Activated T-cell treated with anti-CD3 and anti-CD28 coated beads for 4 hours (primary cell): ENCODE measurements at regions not wholly inside any gene's neighbourhood (a gene's known extent, or its start where the extent isn't known, plus 50 kb on each side); places are given as distances from the start of the nearest gene placed in this dataset.
"Not testable (repeated sequence)": the region's sequence is repeated elsewhere in the genome, so short reads cannot be mapped to it uniquely, and the experiment has no call there.

Experiments
- DNase-seq: peaks from one replicate; pipeline ENCODE4 v3.0.0-alpha.2; 2020

DNA sequence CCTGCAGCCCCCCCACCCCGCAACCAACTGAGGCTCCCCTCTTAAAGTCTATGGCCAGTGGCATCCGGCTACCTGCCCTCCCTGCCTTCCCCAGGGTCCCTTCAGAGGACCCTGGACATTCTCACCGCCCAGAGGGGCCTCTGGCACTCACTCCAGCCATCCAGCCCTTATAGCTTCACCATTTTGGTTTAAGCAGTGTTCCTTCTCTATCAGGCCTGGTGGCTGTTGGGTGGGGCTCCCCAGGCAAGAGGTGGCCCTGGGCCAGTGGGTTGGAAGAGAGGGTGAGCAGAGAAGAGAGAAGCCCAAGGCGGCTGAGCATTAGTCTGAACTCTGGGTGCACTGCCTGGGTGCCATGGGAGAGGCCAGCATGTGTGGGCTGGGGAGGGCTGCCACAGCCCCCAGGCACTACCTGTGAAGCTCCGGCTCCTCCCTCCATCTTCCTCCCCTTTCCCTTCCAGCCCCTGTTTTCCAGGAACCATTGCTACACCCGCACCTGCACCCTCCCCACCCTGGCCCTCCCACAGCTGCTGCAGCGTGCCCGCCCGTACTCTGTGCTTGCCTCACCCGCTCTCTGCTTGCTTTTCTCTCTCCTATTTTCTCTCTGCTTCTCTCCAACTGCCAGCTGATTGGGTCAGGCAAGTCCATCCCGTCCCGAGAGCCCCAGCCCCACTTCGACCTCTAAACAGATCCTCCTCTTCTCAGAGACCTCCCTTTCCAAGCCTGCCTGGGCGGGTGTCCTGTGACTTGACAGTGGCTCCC lies 168.2 kb downstream of the TBC1D2B start:
- DNase-seq, result no peak

DNA sequence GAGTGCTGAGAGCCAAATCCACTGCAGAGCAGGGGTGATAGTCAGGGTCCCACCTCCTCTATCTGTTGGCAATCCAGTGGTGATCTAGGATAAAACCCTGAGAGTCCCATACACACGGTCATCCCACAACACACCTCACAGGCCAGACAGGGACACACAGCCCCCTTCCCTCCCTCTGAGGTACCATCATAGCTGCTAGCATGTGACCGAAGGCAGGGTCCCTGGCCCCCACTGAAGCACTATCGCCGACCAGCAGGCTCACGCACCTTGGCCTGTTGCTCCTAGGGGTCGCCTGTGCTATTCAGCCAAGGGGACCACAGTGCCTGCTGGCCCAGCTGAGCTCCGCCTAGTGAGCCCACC lies 168.8 kb downstream of the TBC1D2B start:
- not testable (repeated sequence) for DNase-seq

DNA sequence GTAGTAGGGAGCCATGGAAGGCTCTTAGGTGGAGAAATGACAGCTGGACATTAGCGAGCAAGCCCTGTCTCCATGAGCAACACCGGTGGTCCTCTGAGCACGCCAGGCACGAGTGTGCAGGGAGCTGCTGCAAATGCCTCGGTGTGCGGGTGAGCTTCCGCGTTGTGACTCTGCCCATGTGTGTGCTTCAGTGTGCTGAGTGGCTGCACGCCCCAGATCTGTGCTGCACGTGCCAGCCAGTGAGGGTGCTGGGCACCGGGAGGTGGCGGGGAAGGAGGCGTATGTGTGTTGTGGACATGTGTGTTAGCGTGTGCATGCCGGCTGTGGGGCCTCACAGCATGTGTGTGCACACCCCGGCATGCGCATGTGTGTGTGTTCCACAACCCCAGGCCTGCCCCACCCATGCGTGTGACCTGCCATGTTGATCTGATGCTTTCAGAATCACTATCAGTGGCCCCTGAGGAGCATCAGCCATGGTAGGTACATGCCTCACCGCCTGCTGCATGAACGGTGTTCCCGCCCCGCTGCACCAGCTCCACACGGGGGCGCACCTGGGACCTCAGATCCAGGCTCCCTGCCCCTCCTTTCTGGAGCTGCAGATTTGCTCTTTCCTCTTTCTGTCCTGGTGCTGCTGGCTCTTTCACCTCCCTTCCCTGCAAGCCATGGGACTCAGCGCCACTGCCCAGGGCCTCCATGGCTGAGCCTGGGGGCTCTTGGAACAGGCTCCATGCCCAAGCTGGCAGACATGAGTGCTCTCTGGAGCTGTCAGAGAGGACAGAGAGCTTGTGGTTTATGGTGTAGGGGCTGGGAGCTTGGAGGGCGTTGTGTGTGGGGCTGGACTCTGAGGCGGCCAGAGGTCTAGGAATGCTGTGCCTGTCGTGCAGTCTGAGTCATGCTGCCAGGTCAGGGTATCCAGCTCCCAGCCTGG lies 169.4 kb downstream of the TBC1D2B start:
- peak; percentile 27 for DNase-seq

DNA sequence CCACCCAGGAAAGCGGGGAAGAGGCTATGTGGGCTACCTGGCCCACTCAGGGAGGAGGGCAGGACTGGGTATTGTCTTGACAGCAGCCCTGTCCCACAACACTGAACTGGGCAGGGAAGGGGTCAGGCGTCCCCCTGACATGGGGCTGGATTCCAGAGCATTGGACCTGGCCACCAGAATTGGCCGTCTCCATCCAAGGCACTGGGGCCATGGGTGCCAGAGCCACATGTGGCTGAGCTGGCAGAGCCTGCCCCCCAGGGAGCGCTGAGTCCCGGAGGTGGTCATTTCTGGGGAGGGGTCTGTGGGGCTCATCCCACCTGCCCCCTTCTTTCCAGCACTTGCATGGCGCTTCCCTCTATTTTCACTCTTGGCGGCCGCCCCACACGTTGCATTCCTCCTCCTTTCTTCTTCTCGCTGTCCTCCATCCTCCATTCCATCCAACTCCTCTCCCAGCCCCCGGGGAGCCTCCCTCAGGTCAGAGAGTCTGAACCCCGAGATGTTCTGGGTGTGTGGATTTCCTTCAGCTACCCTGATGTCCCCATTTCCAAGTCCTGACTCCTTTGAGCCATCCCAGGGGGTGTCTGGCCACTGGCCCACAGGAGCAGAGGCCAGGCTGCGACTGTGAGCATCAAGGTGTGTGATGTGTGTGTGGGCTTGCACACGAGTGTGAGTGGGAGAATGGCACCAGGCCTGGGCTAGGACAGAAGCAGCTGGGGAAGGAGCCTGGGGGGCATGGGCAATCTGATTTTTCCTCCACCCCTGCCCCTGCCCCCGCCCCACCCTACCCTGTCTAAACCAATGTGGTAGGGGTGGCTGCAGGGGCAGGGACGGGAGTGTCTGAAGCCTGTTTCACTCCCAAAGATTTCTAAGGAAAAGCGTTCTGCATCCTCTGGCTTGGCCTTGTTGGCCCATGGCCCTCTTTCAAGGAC lies 171.2 kb downstream of the TBC1D2B start:
- DNase-seq, result not testable (repeated sequence)

DNA sequence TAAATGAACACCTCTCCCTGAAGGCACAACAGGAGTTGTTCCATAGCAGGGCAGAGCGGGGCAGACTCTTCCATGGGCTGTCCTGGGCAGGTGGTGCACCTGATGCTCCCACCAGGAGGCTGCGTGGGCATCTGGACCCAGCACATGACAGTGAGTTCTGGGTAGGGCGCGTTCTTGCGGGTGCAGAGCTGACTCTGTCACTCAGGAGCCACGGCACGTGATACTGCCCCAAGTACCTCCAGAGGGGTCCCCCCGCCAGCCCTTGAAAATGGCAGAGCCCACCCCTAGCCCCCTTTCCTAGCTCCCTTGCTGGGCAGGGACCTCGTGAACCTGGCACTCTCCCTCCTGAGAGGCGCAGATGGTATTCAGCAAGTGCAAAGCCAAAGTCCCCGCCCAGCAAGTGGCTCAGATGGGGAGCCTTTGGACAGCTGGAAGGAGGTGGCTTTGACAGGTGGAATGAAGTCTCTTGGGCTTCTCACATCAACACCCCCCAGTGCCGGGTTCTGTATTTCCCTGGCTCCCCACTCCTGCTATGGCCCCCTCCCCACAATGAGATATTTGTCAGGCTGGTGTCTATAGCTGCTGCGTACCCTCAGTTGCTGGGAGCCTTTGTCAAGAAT lies 172.1 kb downstream of the TBC1D2B start:
- DNase-seq, result no peak

DNA sequence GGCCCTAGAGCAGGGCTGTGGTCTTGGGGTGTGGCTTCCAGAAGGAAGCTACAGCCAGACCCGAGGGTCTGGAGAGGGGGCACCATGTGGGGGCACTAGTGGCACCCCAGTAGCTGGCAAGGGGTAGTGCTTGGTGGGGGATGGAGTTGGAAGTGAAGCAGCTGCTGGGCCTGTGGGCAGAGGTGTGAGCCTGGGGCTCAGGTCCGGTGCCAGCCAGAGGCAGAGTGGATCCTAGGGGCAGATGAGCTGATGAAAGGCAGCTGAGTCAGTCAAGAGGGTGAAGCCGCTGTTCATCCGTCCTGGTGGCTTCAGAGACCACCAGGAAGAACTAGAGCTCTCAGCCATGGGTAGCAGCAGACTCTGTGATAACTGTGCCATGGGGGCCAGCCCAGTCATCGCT lies 172.6 kb downstream of the TBC1D2B start:
- no peak for DNase-seq

DNA sequence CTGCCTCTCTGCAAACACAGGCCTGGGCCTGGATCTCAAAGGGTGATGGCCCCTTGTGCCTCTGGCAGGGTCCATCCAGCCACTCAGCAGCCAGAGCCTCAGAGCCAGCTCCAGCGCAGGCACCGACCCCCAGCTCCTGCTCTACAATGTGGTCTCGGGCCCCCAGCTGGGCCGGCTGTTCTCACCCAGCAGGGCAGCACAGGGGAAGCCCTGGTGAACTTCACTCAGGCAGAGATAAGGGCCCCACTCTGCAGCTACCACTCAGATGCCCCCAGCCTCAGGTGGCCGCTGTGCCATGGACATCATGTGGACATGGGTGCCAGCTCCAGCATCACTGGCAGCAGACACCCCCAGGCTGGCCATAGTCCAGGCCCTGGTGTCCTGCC lies 173.1 kb downstream of the TBC1D2B start:
- no peak for DNase-seq

DNA sequence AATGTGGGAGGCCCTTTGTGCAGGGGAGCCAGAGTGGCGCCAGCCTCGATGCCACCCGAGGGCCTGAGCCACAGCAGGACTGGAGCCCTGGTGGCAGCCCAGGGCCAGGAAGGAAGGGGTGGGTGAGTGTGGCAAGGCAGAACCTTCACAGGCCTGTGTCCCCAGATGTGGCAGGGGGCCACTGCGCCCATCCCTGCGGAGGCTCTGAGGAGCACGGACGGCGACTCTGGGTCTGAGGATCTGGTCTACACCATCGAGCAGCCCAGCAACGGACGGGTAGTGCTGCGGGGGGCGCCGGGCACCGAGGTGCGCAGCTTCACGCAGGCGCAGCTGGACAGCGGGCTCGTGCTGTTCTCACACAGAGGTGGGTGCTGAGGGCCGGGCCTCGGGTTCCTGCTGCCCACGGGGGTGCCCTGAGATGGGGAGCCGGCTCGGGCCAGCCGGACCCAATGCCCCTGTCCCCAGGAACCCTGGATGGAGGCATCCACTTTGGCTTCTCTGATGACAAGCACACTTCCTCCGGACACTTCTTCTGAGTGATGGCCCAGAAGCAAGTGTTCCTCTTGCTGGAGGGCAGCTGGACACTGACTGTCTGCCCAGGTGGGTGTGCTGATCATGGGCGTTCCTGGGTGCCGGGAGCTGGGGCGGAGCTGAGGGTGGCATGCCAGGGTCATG lies 173.6 kb downstream of the TBC1D2B start:
- DNase-seq, result not testable (repeated sequence)

DNA sequence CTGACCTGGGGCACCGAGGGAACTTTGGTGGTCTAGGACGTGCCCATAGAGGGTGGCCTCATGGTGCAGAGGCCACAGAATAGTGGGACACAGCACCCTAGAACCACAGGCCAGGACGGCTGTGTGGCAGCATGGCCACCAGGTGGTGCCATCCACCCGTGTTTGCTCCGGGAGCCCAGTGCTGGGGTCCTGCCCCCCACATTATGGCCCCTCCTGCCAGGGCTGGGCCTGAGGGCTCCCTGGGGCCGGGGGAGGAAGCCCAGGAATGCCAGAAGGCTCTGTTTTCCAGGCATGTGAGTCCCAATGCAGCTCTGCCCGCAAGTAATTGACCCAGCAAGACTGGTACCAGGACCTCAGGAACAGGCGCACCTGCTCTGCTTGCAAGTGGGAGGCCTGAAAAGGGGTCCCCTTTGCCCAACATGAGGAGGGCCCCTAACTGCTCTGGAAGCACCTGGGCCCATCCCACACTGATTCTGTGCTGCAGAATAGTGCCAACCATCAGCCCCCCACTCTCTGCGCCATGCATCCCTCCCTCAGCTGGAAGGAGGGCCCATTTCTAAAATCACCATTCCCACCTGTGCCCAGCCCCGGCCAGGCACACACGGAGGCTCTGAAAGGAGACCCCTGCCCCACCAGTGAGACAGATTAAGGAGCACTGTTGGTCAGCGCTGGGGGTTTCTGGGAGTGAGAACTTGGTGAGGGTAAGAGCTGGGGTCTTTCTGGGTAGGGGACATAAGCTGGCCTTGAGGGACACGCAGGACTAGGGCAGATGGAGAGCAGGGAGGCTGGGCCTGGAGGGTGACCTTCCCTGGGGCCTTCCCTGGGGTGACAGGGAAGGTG lies 174.4 kb downstream of the TBC1D2B start:
- DNase-seq, result not testable (repeated sequence)

DNA sequence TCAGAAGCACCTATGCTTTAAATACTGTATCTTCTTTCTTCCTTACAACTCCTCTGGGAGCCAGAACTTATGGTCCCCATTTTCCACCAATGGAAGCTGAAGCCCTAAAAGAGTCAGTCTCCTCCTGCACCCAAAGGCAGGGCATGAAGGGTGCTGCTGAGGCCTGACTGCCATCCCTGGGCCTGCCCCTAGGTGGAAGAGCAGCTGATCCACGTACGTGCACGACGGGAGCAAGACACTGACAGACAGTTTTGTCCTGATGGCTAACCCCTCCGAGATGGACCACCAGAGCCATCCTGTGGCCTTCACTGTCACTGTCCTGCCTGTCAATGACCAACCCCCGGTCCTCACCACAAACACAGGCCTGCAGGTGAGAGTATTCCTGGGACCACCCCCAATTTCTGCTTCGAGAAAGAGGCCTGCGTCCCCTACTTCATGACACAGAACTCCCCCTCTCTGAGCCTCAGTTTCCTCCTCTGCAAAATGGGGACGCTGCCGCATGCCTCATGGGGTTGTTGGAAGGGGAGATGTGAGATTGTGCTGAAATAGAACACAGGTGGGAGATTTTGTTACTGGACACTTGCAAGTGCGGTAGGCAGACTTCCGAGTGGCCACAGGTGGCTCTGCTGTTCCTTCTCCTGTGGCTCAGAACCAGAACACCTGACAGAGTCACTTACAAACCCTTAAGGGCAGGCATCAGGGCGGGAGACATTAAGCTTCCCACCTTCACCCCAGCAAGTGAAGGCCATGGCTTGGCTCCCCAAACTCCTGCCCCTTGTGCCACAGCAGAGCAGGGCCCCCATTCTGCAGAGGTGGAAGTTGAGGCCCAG lies 175.4 kb downstream of the TBC1D2B start:
- no peak for DNase-seq

DNA sequence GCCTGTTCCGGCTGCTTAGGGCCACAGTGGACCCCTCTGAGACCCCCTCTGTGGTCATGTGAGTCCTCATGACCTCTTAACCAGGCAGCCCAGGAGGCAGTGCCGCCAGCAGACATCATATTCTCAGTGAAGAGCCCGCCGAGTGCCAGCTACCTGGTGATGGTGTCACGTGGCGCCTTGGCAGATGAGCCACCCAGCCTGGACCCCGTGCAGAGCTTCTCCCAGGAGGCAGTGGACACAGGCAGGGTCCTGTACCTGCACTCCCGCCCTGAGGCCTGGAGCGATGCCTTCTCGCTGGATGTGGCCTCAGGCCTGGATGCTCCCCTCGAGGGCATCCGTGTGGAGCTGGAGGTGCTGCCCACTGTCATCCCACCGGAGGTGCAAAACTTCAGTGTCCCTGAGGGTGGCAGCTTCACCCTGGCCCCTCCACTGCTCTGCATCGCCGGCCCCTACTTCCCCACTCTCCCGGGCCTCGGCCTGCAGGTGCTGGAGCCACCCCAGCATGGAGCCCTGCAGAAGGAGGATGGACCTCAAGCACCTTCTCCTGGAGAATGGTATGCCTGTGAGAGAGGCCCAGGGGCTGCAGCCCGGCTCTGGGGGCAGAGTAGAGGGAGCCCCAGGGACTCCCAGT lies 176.1 kb downstream of the TBC1D2B start:
- DNase-seq, result no peak

DNA sequence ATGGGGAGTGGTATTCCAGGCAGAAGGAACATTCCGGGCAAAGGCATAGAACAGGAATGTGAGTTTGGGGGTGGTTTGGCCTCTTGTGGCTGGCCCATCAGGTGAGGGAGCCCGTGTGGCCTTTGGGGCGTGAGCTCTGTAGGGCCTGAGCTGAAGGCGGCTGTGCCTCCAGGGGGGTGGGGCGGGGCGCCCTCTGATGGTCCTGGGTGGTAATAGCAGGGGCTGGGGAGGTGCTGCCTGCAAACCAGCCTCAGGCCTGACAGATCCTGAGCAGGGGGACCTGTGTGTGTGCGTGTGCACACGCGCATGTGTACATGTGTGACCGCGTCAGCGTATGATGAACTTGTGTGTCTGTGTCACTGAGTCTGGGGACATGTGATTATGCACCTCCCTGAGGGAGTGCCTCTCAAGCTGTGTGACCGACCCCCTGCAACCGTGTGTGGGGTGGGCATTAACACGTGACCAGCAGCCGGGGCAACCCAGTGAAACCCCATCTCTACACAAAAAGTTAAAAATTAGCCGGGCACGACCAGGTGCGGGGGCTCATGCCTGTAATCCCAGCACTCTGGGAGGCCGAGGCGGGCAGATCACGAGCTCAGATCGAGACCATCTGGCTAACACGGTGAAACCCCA lies 177.1 kb downstream of the TBC1D2B start:
- peak; percentile 17 for DNase-seq

DNA sequence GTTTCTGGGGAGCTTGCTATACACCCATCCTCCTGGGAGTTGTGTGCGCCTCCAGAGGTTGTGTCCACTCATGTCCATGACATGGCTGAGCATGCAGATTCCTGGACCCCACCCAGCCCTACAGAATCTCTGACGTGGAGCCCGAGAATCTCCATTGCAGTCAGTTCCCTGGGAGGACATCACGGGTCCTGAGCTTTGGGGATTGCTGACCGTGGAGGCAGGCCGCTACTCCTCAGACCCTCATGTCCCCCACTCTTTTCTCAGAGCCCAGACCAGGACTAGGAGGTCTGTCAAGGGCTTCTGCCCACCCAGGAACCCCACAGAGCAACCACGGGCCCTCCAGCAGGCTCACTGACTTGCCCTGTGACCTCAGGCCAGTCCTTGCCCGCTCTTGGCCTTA lies 177.7 kb downstream of the TBC1D2B start:
- DNase-seq, result not testable (repeated sequence)

DNA sequence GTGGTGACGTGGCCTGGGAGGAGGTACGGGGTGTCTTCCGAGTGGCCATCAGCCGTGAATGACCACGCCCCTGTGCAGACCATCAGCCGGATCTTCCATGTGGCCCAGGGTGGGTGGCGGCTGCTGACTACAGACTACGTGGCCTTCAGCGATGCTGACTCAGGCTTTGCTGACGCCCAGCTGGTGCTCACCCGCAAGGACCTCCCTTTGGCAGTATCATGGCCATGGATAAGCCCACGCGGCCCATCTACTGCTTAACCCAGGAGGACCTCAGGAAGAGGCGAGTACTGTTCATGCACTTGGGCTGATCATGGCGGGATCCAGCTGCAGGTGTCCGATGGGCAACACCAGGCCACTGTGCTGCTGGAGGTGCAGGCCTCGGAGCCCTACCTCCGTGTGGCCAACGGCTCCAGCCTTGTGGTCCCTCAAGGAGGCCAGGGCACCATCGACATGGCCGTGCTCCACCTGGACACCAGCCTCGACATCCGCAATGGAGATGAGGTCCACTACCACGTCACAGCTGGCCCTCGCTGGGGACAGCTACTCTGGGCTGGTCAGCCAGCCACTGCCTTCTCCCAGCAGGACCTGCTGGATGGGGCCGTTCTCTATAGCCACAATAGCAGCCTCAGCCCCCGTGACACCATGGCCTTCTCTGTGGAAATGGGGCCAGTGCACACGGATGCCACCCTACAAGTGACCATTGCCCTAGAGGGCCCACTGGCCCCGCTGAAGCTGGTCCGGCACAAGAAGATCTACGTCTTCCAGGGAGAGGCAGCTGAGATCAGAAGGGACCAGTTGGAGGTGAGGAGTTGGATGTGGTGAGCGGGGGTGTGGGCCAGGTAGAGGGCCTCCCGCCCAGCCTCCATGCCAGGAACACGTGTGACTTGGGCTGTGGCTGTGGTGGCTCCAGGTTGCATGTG lies 178.4 kb downstream of the TBC1D2B start:
- DNase-seq, result no peak

DNA sequence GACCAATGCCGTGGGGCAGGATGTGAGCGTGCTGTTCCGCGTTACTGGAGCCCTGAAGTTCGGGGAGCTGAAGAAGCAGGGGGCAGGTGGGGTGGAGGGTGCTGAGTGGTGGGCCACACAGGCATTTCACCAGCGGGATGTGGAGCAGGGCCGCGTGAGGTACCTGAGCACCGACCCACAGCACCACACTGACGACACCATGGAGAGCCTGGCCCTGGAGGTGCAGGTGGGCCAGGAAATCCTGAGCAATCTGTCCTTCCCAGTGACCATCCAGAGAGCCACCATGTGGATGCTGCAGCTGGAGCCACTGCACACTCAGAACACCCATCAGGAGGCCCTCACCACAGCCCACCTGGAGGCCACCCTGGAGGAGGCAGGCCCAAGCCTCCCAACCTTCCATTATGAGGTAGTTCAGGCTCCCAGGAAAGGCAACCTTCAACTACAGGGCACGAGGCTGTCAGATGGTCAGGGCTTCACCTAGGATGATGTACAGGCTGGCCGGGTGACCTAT lies 179.6 kb downstream of the TBC1D2B start:
- no peak for DNase-seq

DNA sequence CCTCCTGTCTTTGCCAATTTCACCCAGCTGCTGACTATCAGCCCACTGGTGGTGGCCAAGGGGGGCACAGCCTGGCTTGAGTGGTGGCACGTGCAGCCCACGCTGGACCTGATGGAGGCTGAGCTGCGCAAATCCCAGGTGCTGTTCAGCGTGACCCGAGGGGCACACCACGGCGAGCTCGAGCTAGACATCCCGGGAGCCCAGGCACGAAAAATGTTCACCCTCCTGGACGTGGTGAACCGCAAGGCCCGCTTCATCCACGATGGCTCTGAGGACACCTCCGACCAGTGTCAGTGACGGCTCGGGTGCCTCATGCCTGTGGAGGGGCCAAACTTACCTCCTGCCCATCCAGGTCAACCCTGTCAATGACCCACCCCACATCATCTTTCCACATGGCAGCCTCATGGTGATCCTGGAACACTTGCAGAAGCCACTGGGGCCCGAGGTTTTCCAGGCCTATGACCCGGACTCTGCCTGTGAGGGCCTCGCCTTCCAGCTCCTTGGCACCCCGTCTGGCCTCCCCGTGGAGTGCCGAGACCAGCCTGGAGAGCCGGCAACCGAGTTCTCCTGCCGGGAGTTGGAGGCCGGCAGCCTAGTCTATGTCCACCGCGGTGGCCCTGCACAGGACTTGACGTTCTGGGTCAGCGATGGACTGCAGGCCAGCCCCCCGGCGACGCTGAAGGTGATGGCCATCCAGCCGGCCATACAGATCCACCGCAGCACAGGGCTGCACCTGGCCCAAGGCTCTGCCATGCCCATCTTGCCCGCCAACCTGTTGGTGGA lies 180.2 kb downstream of the TBC1D2B start:
- DNase-seq, result not testable (repeated sequence)
